Aorta (tissue), 5 donors: ENCODE measurements at regions not wholly inside any gene's neighbourhood (a gene's known extent, or its start where the extent isn't known, plus 50 kb on each side); places are given as distances from the start of the nearest gene placed in this dataset.

Source experiments
- ATAC-seq: fragments of 200-7000 bp; cut with Tn5 transposase; one replicate; pipeline ENCODE4 v1.9.1; 2022; ENCODE audit warnings: moderate library complexity; ENCODE audit not compliant: low FRiP score
- DNase-seq, 2 donors: peaks; one replicate each; pipeline ENCODE4 v3.0.0-alpha.2; 2020
- H3K27ac ChIP-seq, 2 donors: one replicate each; pipeline ENCODE4 v1.5.1; 2013; ENCODE audit warnings: low read length in 2 of 2, mild to moderate bottlenecking in 2 of 2, moderate library complexity in 2 of 2, control low read depth in 1 of 2, inconsistent platforms in 1 of 2, low read depth in 1 of 2
- H3K27me3 ChIP-seq, 2 donors: one replicate each; pipeline ENCODE4 v1.6.1; 2013; ENCODE audit warnings: control low read depth in 1 of 2, low read length in 1 of 2, mild to moderate bottlenecking in 1 of 2, moderate library complexity in 1 of 2; ENCODE audit not compliant: insufficient read depth in 2 of 2, control insufficient read depth in 1 of 2
- H3K36me3 ChIP-seq, 2 donors: one replicate each; pipeline ENCODE4 v1.6.1; 2013; ENCODE audit warnings: control low read depth in 1 of 2, low read length in 1 of 2, mild to moderate bottlenecking in 1 of 2; ENCODE audit not compliant: insufficient read depth in 2 of 2, control insufficient read depth in 1 of 2
- H3K4me1 ChIP-seq, 2 donors: one replicate each; pipeline ENCODE4 v1.6.1; 2013; ENCODE audit warnings: low read length in 2 of 2, control low read depth in 1 of 2, mild to moderate bottlenecking in 1 of 2, moderate library complexity in 1 of 2; ENCODE audit not compliant: insufficient read depth in 2 of 2, control insufficient read depth in 1 of 2
- H3K4me3 ChIP-seq, 2 donors: one replicate each; pipeline ENCODE4 v1.5.1; 2013; ENCODE audit warnings: low read length in 2 of 2, control low read depth in 1 of 2, mild to moderate bottlenecking in 1 of 2
- H3K9me3 ChIP-seq: one replicate; pipeline ENCODE4 v1.6.1; 2013; ENCODE audit warnings: mild to moderate bottlenecking, low read length; ENCODE audit not compliant: control insufficient read depth
- WGBS, 2 donors: extraction: QIAGEN DNeasy Blood & Tissue Kit; methylation state at CpG; one replicate each; pipeline ENCODE4 v1.1.7; 2013; 5-methylcytosine and 5-hydroxymethylcytosine counted together
- intact Hi-C, 2 donors: fragments of 100-400 bp; cut with DNase I; formaldehyde crosslinking; loops; one replicate each; pipeline versions ENCODE4 v1.14.2 to v1.15.0; 2022
- donor health status: healthy with polysubstance abuse.
- donor health status: Bipolar disorder and iron deficiency.
- donor health status: DM: no; HTN: no; CAD: no.
- donor health status: DM: no; HTN: no; CAD: no.
- donor health status: DM: yes; HTN: yes; CAD: no.

DNA sequence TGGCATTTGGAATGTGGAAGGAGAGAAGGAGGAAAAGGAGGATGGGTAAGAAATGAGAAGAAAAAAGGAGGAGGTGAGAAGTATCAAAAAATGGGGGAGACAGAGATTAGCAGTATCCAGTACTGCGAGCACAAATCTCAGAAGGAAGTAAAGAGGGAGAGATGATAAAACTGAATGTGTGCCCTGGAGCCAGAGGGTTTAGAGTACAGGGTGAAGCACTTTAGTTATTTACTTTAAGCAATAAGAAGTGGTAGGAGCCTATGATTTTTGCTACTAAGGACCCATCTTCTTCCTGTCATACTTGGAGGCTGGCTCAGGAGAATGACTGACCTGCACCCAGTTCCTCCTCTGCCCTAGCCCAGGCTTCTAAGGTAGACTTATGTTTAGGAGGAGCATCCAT, 94.9 kb downstream of the ADRB2 start:
- Histone ChIP-seq H3K36me3 (no peaks in the 10 kb centered on the region), H3K4me1 (no peaks in the 10 kb centered on the region), H3K27ac (no peak overlapping the region), H3K27me3 (no peaks in the 10 kb centered on the region), H3K4me3 (no peak overlapping the region), H3K9me3 (no peaks in the 10 kb centered on the region)
- ATAC-seq (no peak), DNase-seq (no peak)
- intact Hi-C loops = no loop called here
- 90 to 100% methylated on average over 1 of the region's 1 CpG for WGBS, 2 donors

DNA sequence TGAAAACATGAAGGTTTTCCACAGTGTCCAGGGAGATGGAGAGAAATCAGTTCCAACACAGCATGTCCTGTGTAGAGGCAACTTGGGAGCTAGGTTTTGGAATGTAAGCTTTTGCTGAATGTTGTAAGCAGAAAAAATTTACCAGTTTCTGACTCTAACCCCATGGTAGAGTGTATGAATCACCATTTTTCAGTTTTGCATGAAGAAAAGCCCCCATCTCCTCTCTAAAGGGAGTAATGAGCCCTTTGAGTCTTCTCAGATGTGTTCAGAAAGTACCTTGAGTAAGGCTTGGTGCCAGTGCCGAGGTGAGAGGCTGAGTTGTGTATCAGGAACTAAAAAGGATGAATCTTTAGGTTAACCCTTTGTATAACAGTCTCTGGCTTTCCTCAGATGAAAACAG, 96.2 kb downstream of the ADRB2 start:
- peaks cover 0 to 5% of the 10 kb centered on the region in 2 donors for H3K4me1 ChIP-seq
- ATAC-seq = no peak
- H3K27me3 ChIP-seq = no peaks in the 10 kb centered on the region
- intact Hi-C loops = no loop called here
- H3K4me3 ChIP-seq = no peak overlapping the region
- no peaks in the 10 kb centered on the region for H3K9me3 ChIP-seq
- no peak overlapping the region for H3K27ac ChIP-seq
- WGBS, 2 donors = 45 to 52% methylated on average over 1 of the region's 1 CpG
- H3K36me3 ChIP-seq = no peaks in the 10 kb centered on the region
- no peak for DNase-seq

DNA sequence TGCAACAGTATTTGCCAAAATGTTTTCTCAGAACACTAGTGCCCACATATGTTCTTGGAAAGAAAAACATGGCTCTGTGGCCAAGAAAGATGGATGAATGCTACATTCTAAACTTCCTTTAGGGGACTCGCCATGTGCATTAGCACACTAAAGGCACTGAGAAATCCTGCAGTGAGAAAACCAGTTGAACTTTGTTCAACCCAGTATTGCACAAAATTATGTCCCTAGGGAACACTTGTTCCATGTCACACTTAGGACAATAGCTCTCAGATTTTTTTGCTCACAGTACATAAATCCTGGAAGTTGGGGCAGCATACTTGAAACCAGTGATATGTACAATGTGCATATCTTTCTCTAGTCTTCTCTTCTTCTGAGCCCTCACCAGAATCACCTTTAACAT, 96.6 kb downstream of the ADRB2 start:
- no peak for DNase-seq
- Histone ChIP-seq H3K27me3 (no peaks in the 10 kb centered on the region), H3K27ac (no peak overlapping the region), H3K36me3 (no peaks in the 10 kb centered on the region), H3K4me1 (peaks cover 0 to 6% of the 10 kb centered on the region in 2 donors), H3K9me3 (no peaks in the 10 kb centered on the region), H3K4me3 (no peak overlapping the region)
- ATAC-seq = no peak
- 91 to 93% methylated on average over 1 of the region's 1 CpG for WGBS, 2 donors
- intact Hi-C loops = no loop called here

DNA sequence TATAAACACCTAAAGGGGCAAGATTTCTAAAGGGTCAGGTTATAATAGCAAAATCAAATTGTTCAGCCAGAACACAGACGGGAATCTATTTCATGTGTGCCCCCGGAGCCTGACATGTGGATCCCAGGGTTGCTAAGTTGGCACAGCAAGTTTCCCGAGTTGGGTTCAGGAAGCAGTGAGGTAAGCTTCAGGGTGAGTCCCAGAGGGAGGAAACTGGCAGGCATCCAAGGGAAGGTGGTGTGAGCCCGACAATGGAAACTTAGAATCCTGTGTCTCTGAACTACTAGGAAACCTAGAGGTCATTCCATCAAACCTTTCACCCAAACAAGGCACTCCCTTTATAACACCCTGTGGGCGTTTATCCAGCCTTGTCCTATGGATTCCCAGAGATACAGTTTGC, 98.4 kb downstream of the ADRB2 start:
- ATAC-seq (no peak), DNase-seq (no peak)
- Histone ChIP-seq H3K36me3 (no peaks in the 10 kb centered on the region), H3K27ac (no peak overlapping the region), H3K4me1 (peaks cover 0 to 15% of the 10 kb centered on the region in 2 donors), H3K27me3 (no peaks in the 10 kb centered on the region), H3K4me3 (no peak overlapping the region), H3K9me3 (no peaks in the 10 kb centered on the region)
- WGBS, 2 donors = 62 to 79% methylated on average over 5 of the region's 5 CpGs
- intact Hi-C loops = no loop called here

DNA sequence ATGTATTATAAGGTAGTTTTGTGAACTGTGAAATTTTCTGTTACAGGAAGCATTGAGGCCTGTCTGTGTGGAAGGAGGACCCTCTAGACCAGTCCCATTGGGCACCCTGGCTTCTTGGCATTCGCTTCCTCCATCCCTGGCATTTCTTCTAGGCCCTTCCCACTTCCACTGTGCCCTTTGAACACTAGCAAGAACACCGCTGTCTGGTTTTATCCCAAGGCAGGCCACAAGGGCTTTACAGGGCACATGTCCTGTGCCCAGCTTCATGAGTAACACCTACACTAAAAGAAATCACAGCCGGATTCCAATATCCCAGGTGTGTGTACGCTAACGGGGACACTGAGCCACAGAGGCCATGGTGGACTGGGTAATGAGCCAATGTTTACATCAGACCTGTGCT, 99.8 kb downstream of the ADRB2 start:
- DNase-seq = no peak
- H3K36me3 ChIP-seq = no peaks in the 10 kb centered on the region
- no peak overlapping the region for H3K4me3 ChIP-seq
- H3K27me3 ChIP-seq = no peaks in the 10 kb centered on the region
- no peaks in the 10 kb centered on the region for H3K9me3 ChIP-seq
- WGBS, 2 donors = 96 to 99% methylated on average over 5 of the region's 5 CpGs
- intact Hi-C loops = no loop called here
- H3K4me1 ChIP-seq = peaks cover 0 to 15% of the 10 kb centered on the region in 2 donors
- no peak for ATAC-seq
- no peak overlapping the region for H3K27ac ChIP-seq

DNA sequence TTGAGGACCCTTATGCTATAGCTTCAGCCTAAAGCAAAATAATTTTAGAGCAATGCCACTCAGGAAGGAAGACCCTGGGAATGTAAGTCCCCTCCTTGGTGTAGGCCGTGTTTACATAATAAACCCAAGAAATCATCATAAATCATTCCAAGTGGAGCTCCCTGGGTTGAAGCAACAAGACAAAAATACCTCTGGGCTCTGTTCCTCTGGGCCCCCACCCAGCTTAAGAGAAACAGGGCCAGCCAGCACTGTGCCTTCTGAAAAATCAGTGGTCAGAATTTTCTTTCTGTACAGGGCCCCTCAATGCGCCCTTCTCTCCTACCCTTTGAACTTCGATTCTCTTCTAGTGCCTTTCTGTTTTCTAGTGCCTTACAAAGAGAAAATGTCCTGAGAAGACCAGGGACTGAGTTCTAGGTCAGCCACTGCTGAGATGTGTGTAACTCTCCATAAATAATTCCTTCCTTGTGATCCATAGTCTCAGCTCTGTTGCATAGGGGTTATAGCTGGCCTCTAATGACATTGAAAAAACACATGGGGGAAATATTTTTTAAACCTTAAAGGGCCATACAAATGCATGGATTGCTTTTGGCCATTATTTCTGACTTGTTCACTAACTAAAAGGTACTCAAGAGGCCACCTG, 101.0 kb downstream of the ADRB2 start:
- WGBS, 2 donors = 52 to 63% methylated on average over 3 of the region's 3 CpGs
- DNase-seq (no peak), ATAC-seq (no peak)
- no peaks in the 10 kb centered on the region for H3K9me3 ChIP-seq
- H3K27me3 ChIP-seq = no peaks in the 10 kb centered on the region
- no peak overlapping the region for H3K4me3 ChIP-seq
- H3K4me1 ChIP-seq = peaks cover 0 to 15% of the 10 kb centered on the region in 2 donors
- intact Hi-C loops = no loop called here
- no peaks in the 10 kb centered on the region for H3K36me3 ChIP-seq
- no peak overlapping the region for H3K27ac ChIP-seq

DNA sequence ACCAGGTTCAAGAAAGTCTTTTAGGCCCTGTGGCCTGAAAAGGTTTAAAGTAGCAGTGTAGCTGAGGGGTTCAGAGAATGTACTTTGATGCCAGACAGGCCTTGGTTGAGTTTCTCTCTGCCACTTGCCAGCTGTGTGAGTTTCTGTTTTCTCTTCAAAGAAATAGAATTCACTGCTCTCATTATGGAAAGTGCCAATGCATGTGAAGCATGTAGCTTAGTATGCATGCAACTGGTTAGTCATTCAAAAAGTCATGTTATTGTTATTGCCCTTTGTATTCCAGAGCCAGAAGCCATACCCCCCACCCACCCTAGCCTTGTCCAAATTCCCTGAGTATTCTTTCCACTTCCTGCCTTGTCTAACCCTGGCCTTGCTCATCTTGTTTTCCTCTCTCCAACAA, 101.7 kb downstream of the ADRB2 start:
- intact Hi-C loops = no loop called here
- no peaks in the 10 kb centered on the region for H3K9me3 ChIP-seq
- ATAC-seq = no peak
- no peaks in the 10 kb centered on the region for H3K36me3 ChIP-seq
- no peak overlapping the region for H3K4me3 ChIP-seq
- no peak overlapping the region for H3K27ac ChIP-seq
- H3K27me3 ChIP-seq = no peaks in the 10 kb centered on the region
- DNase-seq = no peak
- H3K4me1 ChIP-seq = peaks cover 0 to 15% of the 10 kb centered on the region in 2 donors

DNA sequence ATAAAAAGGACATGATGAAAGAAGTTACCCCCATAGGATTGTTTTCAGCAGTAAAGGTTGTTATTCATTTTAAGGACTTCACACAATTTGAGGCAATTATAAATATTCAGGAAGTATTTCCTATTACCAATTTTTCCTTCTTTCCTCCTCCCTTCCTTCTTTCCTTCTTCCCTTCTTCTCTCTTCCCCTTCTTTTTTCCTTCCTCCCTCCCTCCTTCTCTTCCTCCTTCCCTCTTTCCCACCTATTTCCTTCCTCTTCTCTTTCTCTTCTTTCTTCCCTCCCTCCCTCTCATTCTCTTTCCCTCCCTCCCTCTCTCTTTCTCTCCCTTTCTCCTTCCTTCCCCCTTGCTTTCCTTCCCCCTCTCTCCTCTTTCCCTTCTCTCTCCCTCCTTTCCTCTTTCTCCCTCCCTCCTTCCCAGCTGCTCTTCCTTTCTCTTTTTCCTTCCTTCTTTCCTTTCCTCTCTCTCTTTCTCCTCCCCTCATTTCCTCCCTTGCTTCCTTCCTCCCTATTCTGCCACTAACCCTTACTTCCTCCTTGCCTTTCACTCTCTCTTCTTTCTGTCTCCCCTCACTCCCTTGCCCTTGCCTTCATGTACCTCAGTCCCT, 105.1 kb downstream of the ADRB2 start:
- DNase-seq (no peak), ATAC-seq (no peak)
- no peaks in the 10 kb centered on the region for H3K27me3 ChIP-seq
- peaks cover 0 to 15% of the 10 kb centered on the region in 2 donors for H3K4me1 ChIP-seq
- intact Hi-C loops = no loop called here
- no peak overlapping the region for H3K4me3 ChIP-seq
- no peaks in the 10 kb centered on the region for H3K9me3 ChIP-seq
- H3K27ac ChIP-seq = no peak overlapping the region
- no peaks in the 10 kb centered on the region for H3K36me3 ChIP-seq

DNA sequence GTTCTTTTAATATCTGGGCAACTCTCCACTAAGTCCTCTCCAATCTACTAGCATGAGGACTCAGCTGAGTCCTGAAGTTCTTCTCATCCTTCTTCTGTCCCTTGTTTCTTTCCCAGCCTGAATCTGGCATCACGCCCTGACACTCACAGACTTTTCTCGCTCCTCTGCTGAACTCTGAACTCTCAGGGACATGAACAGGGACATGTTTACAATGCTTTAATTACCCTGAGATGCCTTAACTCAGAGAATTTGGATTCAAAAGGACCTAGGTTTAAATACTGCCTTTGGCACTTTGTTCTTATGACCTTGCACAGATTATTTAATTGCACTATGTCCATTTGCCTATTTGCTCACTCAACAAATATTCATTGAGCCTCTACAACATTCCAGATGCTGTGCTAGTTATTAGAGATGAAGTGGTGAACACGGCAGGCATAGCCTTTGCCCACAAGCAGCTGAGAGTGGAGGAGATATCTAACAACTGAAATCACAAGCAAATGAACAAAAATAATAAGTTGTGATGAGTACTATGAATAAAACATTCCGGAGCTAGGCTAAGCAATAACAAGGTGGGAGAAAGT, 106.0 kb downstream of the ADRB2 start:
- whole genome bisulfite sequencing, 2 donors = 81 to 86% methylated on average over 4 of the region's 4 CpGs
- Histone ChIP-seq H3K27ac (no peak overlapping the region), H3K27me3 (no peaks in the 10 kb centered on the region), H3K4me1 (peaks cover 0 to 12% of the 10 kb centered on the region in 2 donors), H3K9me3 (no peaks in the 10 kb centered on the region), H3K4me3 (no peak overlapping the region), H3K36me3 (no peaks in the 10 kb centered on the region)
- intact Hi-C loops = no loop called here
- no peak for ATAC-seq
- DNase-seq = no peak
